ENCODE measurements at regions not wholly inside any gene's neighbourhood (a gene's known extent, or its start where the extent isn't known, plus 50 kb on each side); places are given as distances from the start of the nearest gene placed in this dataset.

- Mint-ChIP-seq H3K27me3 (no peaks in the 10 kb centered on the region), H3K9me3 (peaks cover 5% of the 10 kb centered on the region), H3K4me1 (no peaks in the 10 kb centered on the region), H3K4me3 (no peak overlapping the region), H3K27ac (no peak overlapping the region), H3K36me3 (no peaks in the 10 kb centered on the region)
Measured at GRCh38 chr2:58640042-58640441, 398.9 kb upstream of the FANCL start.

GRCh38 chr2:58638256-58638805 lies 397.2 kb upstream of the FANCL start:
- peaks cover 5% of the 10 kb centered on the region for H3K9me3 Mint-ChIP-seq
- no peaks in the 10 kb centered on the region for H3K4me1 Mint-ChIP-seq
- H3K36me3 Mint-ChIP-seq: no peaks in the 10 kb centered on the region
- no peak overlapping the region for H3K27ac Mint-ChIP-seq
- H3K4me3 Mint-ChIP-seq: no peak overlapping the region
- no peaks in the 10 kb centered on the region for H3K27me3 Mint-ChIP-seq

- H3K36me3 Mint-ChIP-seq: no peaks in the 10 kb centered on the region
- H3K9me3 Mint-ChIP-seq: peaks cover 5% of the 10 kb centered on the region
- no peaks in the 10 kb centered on the region for H3K4me1 Mint-ChIP-seq
- H3K27ac Mint-ChIP-seq: no peak overlapping the region
- H3K4me3 Mint-ChIP-seq: no peak overlapping the region
- H3K27me3 Mint-ChIP-seq: no peaks in the 10 kb centered on the region
Measured at GRCh38 chr2:58636872-58637271, 395.7 kb upstream of the FANCL start.

- peaks cover 5% of the 10 kb centered on the region for H3K9me3 Mint-ChIP-seq
- no peaks in the 10 kb centered on the region for H3K27me3 Mint-ChIP-seq
- H3K4me3 Mint-ChIP-seq: no peak overlapping the region
- H3K36me3 Mint-ChIP-seq: no peaks in the 10 kb centered on the region
- no peaks in the 10 kb centered on the region for H3K4me1 Mint-ChIP-seq
- no peak overlapping the region for H3K27ac Mint-ChIP-seq
Measured at GRCh38 chr2:58635801-58636375, 394.8 kb upstream of the FANCL start.

GRCh38 chr2:58634653-58635370 lies 393.7 kb upstream of the FANCL start:
- Mint-ChIP-seq H3K9me3 (peaks cover 5% of the 10 kb centered on the region), H3K27ac (no peak overlapping the region), H3K4me1 (no peaks in the 10 kb centered on the region), H3K36me3 (no peaks in the 10 kb centered on the region), H3K4me3 (no peak overlapping the region), H3K27me3 (no peaks in the 10 kb centered on the region)

- Mint-ChIP-seq H3K27me3 (no peaks in the 10 kb centered on the region), H3K27ac (no peak overlapping the region), H3K36me3 (no peaks in the 10 kb centered on the region), H3K9me3 (peaks cover 5% of the 10 kb centered on the region), H3K4me1 (no peaks in the 10 kb centered on the region), H3K4me3 (no peak overlapping the region)
Measured at GRCh38 chr2:58633613-58634365, 392.7 kb upstream of the FANCL start.

- peaks cover 5% of the 10 kb centered on the region for H3K9me3 Mint-ChIP-seq
- H3K27ac Mint-ChIP-seq: no peak overlapping the region
- H3K4me3 Mint-ChIP-seq: no peak overlapping the region
- no peaks in the 10 kb centered on the region for H3K36me3 Mint-ChIP-seq
- no peaks in the 10 kb centered on the region for H3K27me3 Mint-ChIP-seq
- H3K4me1 Mint-ChIP-seq: no peaks in the 10 kb centered on the region
Measured at GRCh38 chr2:58631986-58632385, 390.9 kb upstream of the FANCL start.

GRCh38 chr2:58629545-58630119 lies 388.5 kb upstream of the FANCL start:
- Mint-ChIP-seq H3K36me3 (no peaks in the 10 kb centered on the region), H3K9me3 (no peaks in the 10 kb centered on the region), H3K4me3 (no peak overlapping the region), H3K27me3 (no peaks in the 10 kb centered on the region), H3K27ac (no peak overlapping the region), H3K4me1 (no peaks in the 10 kb centered on the region)

- Mint-ChIP-seq H3K4me3 (no peak overlapping the region), H3K27ac (no peak overlapping the region), H3K27me3 (peaks cover 1% of the 10 kb centered on the region), H3K9me3 (no peaks in the 10 kb centered on the region), H3K4me1 (no peaks in the 10 kb centered on the region), H3K36me3 (no peaks in the 10 kb centered on the region)
Measured at GRCh38 chr2:58620896-58621295, 379.8 kb upstream of the FANCL start.

GRCh38 chr2:58620093-58620492 lies 379.0 kb upstream of the FANCL start:
- Mint-ChIP-seq H3K36me3 (no peaks in the 10 kb centered on the region), H3K9me3 (peaks cover 6% of the 10 kb centered on the region), H3K4me1 (no peaks in the 10 kb centered on the region), H3K27me3 (peaks cover 1% of the 10 kb centered on the region), H3K4me3 (no peak overlapping the region), H3K27ac (no peak overlapping the region)

GRCh38 chr2:58616961-58617360 lies 375.8 kb upstream of the FANCL start:
- no peaks in the 10 kb centered on the region for H3K36me3 Mint-ChIP-seq
- H3K9me3 Mint-ChIP-seq: peaks cover 6% of the 10 kb centered on the region
- H3K4me3 Mint-ChIP-seq: no peak overlapping the region
- peaks cover 1% of the 10 kb centered on the region for H3K27me3 Mint-ChIP-seq
- peaks cover 5% of the 10 kb centered on the region for H3K4me1 Mint-ChIP-seq
- H3K27ac Mint-ChIP-seq: no peak overlapping the region

- Mint-ChIP-seq H3K4me3 (no peak overlapping the region), H3K27ac (no peak overlapping the region), H3K27me3 (peaks cover 2% of the 10 kb centered on the region), H3K9me3 (peaks cover 6% of the 10 kb centered on the region), H3K4me1 (peaks cover 5% of the 10 kb centered on the region), H3K36me3 (no peaks in the 10 kb centered on the region)
Measured at GRCh38 chr2:58614219-58614618, 373.1 kb upstream of the FANCL start.

- Mint-ChIP-seq H3K27ac (no peak overlapping the region), H3K4me3 (no peak overlapping the region), H3K27me3 (peaks cover 2% of the 10 kb centered on the region), H3K9me3 (peaks cover 6% of the 10 kb centered on the region), H3K36me3 (no peaks in the 10 kb centered on the region), H3K4me1 (peaks cover 5% of the 10 kb centered on the region)
Measured at GRCh38 chr2:58612973-58613372, 371.8 kb upstream of the FANCL start.

GRCh38 chr2:58609326-58609725 lies 368.2 kb upstream of the FANCL start:
- Mint-ChIP-seq H3K27ac (no peak overlapping the region), H3K36me3 (no peaks in the 10 kb centered on the region), H3K4me3 (no peak overlapping the region)

GRCh38 chr2:58608146-58608545 lies 367.0 kb upstream of the FANCL start:
- Mint-ChIP-seq H3K9me3 (no peaks in the 10 kb centered on the region), H3K27ac (no peak overlapping the region)

More at GRCh38 chr2:58609326-58609725, 368.2 kb upstream of the FANCL start:
- no peaks in the 10 kb centered on the region for H3K9me3 Mint-ChIP-seq
- H3K4me1 Mint-ChIP-seq: peaks cover under 1% of the 10 kb centered on the region
- H3K27me3 Mint-ChIP-seq: peaks cover 2% of the 10 kb centered on the region

GRCh38 chr2:58607448-58607847 lies 366.3 kb upstream of the FANCL start:
- no peak overlapping the region for H3K27ac Mint-ChIP-seq
- H3K4me3 Mint-ChIP-seq: no peak overlapping the region
- no peaks in the 10 kb centered on the region for H3K4me1 Mint-ChIP-seq
- H3K9me3 Mint-ChIP-seq: no peaks in the 10 kb centered on the region
- H3K27me3 Mint-ChIP-seq: peaks cover 4% of the 10 kb centered on the region
- no peaks in the 10 kb centered on the region for H3K36me3 Mint-ChIP-seq

More at GRCh38 chr2:58608146-58608545, 367.0 kb upstream of the FANCL start:
- Mint-ChIP-seq H3K27me3 (peaks cover 4% of the 10 kb centered on the region), H3K36me3 (no peaks in the 10 kb centered on the region), H3K4me1 (no peaks in the 10 kb centered on the region), H3K4me3 (no peak overlapping the region)
